ENCODE measurements at regions not wholly inside any gene's neighbourhood (a gene's known extent, or its start where the extent isn't known, plus 50 kb on each side); places are given as distances from the start of the nearest gene placed in this dataset.
"Not testable (repeated sequence)": the region's sequence is repeated elsewhere in the genome, so short reads cannot be mapped to it uniquely, and the experiment has no call there.

GRCh38 chr3:160053048-160053391 lies 64.4 kb downstream of the IL12A start (continued):
- TF ChIP-seq ZBTB4 (CRISPR knock-in tag; IDR thresholded peaks at IDR 0.05; ENCODE audit: borderline replicate concordance), result no peak
- TF ChIP-seq ZGPAT (CRISPR knock-in tag; IDR thresholded peaks at IDR 0.05), result no peak
- TF ChIP-seq ZNF501 (CRISPR knock-in tag; IDR thresholded peaks at IDR 0.05), result no peak

- H4K20me1 ChIP-seq (ENCODE audit: insufficient read depth, low read length); H3K9ac ChIP-seq (ENCODE audit: insufficient read depth, low read depth, low read length); CTCF ChIA-PET (ENCODE audit: low intra/inter-chr PET ratio, low total read pairs); H3K27me3 ChIP-seq (ENCODE audit: control insufficient read depth in 1 of 2, insufficient read depth in 2 of 2, low read length in 2 of 2); ATAC-seq; in situ Hi-C loops (cut with HindIII; ENCODE audit: extremely low pct_ligation_motif_present, low pct_unique_long_range_greater_than_20kb); H3K79me2 ChIP-seq (ENCODE audit: insufficient read depth, low read length); intact Hi-C loops (cut with micrococcal nuclease; ENCODE audit: unreplicated experiment); BruUV-seq (replicated peaks); H3K4me2 ChIP-seq (ENCODE audit: low read depth, low read length); POLR2A ChIA-PET; H3K4me3 ChIP-seq (replicated peaks in 1 of 3; ENCODE audit: insufficient read depth in 1 of 3, low read depth in 2 of 3, low read length in 3 of 3); H3K27ac ChIP-seq (ENCODE audit: extremely low read length, insufficient read depth, low read length); H2AFZ ChIP-seq (ENCODE audit: low read length); DNase-seq (ENCODE audit: low spot score); FAIRE-seq; H3K9me3 ChIP-seq (ENCODE audit: low read length); H3K36me3 ChIP-seq (replicated peaks in 1 of 2; ENCODE audit: control insufficient read depth in 1 of 2, insufficient read depth in 2 of 2, low read length in 2 of 2): not testable (repeated sequence)
- H3K4me1 ChIP-seq (ENCODE audit: insufficient read depth, low read length), result peaks cover 32% of the 10 kb centered on the region
- 95% methylated on average over 3 of the region's 4 CpGs for WGBS (ENCODE audit: low lambda C conversion rate)
- TF ChIP-seq MAFF (IDR thresholded peaks at IDR 0.05; ENCODE audit: low read depth, low read length) (0 out of 2 replicates have a peak, but pooled peaks have one; percentile 4), MAFK (conservative IDR thresholded peaks at IDR 0.05 in 1 of 2, IDR thresholded peaks at IDR 0.05 in 1 of 2; ENCODE audit: low read length in 2 of 2) (0 out of 4 replicates have a peak, but pooled peaks of 1 of the 2 experiments have one; percentile 17)
These were observed 66.2 kb downstream of the IL12A start for GRCh38 chr3:160054862-160055261.
